Activated naive CD8-positive, alpha-beta T cell treated with anti-CD3 and anti-CD28 coated beads, Interleukin-2, amount 50 U/mL, for 24 hours (primary cell): ENCODE measurements at regions not wholly inside any gene's neighbourhood (a gene's known extent, or its start where the extent isn't known, plus 50 kb on each side); places are given as distances from the start of the nearest gene placed in this dataset.
"Not testable (repeated sequence)": the region's sequence is repeated elsewhere in the genome, so short reads cannot be mapped to it uniquely, and the experiment has no call there.

Source experiments
- ATAC-seq: fragments of 150-1000 bp; cut with Tn5 transposase; one replicate; pipeline ENCODE4 v1.10.0; 2021
- DNase-seq: peaks from one replicate; pipeline ENCODE4 v3.0.0; 2021
- H3K27ac Mint-ChIP-seq: one replicate; pipeline ENCODE4 v1.8.0; 2021; ENCODE audit warnings: mild to moderate bottlenecking, mixed read lengths
- H3K27me3 Mint-ChIP-seq: one replicate; pipeline ENCODE4 v1.8.0; 2021; ENCODE audit warnings: mixed read lengths
- H3K36me3 Mint-ChIP-seq: one replicate; pipeline ENCODE4 v1.8.0; 2021; ENCODE audit warnings: low read depth, mixed read lengths
- H3K4me1 Mint-ChIP-seq: one replicate; pipeline ENCODE4 v1.8.0; 2021; ENCODE audit warnings: mixed read lengths
- H3K4me3 Mint-ChIP-seq: one replicate; pipeline ENCODE4 v1.8.0; 2021; ENCODE audit warnings: mild to moderate bottlenecking, moderate library complexity, mixed read lengths
- H3K9me3 Mint-ChIP-seq: one replicate; pipeline ENCODE4 v1.8.0; 2021; ENCODE audit warnings: mixed read lengths

DNA sequence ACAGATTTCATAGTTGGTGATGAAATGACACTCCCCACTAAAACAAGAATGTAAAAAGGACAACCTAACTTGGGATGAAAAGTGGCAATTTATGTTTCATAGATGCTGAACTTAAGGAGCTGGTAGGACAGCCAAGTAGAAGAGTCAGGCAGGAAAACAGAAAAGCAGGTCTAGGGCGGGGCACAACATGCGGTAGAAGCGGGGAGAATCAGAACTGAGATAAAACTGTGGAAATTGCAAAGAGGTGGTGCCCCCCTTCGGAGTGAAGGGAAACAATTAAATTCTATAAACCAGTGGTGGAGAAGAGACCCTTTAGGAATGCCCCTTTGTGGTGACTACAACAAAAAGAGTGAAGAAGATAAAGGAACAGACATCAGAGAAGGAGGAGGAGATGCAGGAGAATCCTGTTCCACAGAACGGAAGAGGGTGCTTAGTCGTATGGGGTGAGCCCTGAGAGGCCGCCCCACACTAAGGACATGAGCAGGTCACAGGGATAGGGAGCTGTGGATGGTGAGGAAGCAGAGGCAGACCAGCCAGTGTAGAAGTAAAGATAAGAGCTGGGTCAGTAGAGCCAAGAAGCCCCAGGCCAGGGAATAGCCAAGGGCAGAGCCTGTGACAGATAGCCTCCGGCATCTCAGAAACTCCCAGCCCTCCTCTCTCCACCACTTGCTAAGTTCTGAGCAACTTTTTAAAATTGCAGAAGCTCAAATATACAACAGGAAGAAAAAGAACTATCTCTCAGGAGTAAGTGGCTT is 100.3 kb upstream of the DOCK9 start:
- H3K4me1 Mint-ChIP-seq = peaks cover 47% of the 10 kb centered on the region

DNA sequence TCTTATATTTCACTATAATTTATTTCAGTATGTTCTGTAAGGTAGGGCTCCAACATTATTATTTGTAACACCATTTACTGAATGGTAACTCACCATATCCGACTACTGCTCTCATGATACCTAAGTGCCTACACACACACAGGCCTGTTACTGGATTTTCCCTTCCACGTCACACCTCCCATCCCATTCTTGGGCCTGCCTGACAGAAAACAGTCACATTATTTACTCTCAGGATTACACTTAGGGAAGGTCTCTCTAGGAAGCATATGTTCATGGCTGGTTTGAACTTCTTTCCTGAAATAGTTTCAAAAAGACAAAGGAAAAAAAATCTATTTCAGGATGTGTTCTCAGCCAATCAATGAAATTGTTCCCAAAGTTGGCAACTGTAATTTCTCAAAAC is 102.3 kb upstream of the DOCK9 start:
- Mint-ChIP-seq H3K27me3 (no peaks in the 10 kb centered on the region), H3K27ac (no peak overlapping the region), H3K36me3 (peaks cover 6% of the 10 kb centered on the region), H3K9me3 (peaks cover 4% of the 10 kb centered on the region), H3K4me3 (no peak overlapping the region), H3K4me1 (peaks cover 58% of the 10 kb centered on the region)
- no peak for ATAC-seq
- no peak for DNase-seq

More for the DNA sequence above, 100.3 kb upstream of the DOCK9 start:
- no peak for DNase-seq
- no peak overlapping the region for H3K4me3 Mint-ChIP-seq
- H3K27me3 Mint-ChIP-seq = no peaks in the 10 kb centered on the region
- H3K36me3 Mint-ChIP-seq = peaks cover 21% of the 10 kb centered on the region
- no peak overlapping the region for H3K27ac Mint-ChIP-seq
- no peak for ATAC-seq
- peaks cover 21% of the 10 kb centered on the region for H3K9me3 Mint-ChIP-seq

DNA sequence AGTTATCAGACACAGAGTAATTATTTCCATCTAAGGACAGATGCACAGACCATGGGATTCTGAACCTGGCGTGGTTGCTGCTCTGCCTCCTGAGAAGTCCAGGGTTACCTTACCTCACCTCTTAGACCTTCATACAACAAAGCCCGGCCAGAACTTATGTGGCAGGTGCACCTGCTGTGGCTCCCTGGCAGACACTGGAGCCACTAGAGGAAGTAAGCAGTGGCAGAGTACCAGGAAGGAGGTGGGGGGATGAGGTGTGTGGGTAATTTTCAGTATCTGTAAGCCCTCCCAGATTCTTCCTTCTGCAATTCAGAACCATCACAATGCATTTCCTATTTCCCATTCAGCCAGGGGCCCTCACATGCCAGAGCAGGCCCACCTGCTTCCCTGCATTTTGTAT is 106.1 kb upstream of the DOCK9 start:
- no peaks in the 10 kb centered on the region for H3K27me3 Mint-ChIP-seq
- no peaks in the 10 kb centered on the region for H3K9me3 Mint-ChIP-seq
- peak overlapping the region; percentile 38 for H3K27ac Mint-ChIP-seq
- peaks cover 34% of the 10 kb centered on the region for H3K4me1 Mint-ChIP-seq
- ATAC-seq (no peak), DNase-seq (no peak)
- peak overlapping the region; percentile 78 for H3K4me3 Mint-ChIP-seq
- H3K36me3 Mint-ChIP-seq = no peaks in the 10 kb centered on the region

DNA sequence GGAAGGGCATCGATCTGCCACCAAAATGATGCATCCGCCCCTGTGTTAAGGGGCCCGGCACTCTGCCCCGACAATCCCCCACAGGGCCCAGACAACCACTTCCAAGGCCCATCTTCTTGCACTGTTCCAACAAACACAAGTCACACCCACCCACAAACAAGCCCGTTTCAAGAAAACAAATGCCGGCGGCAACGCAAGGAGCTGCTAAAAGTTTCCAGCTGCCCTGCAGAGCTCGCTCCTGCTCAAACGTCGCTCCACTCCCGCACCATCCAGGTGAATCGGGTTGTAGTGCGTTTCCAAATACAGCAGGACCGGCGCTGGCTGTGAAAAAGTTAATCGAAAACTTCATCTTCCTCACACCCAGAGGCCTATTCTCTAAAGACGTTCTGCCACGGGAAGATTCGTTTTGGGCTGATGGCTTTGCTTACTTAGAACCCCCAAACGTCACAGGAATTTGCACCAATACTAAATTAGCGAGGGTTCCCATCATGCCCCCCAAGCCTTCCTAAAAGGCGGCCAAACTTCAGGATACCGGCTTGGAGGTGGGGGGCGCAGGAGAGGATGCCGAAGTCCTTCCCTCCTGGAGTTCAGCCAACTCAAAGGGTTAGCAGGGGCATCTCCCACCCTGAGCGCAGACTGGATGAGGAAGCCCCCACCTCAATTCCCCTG is 107.4 kb upstream of the DOCK9 start:
- no peaks in the 10 kb centered on the region for H3K9me3 Mint-ChIP-seq
- H3K27ac Mint-ChIP-seq = peak overlapping the region; percentile 75
- no peak for DNase-seq
- H3K4me1 Mint-ChIP-seq = peaks cover 34% of the 10 kb centered on the region
- peak overlapping the region; percentile 78 for H3K4me3 Mint-ChIP-seq
- no peak for ATAC-seq
- H3K27me3 Mint-ChIP-seq = no peaks in the 10 kb centered on the region
- no peaks in the 10 kb centered on the region for H3K36me3 Mint-ChIP-seq

DNA sequence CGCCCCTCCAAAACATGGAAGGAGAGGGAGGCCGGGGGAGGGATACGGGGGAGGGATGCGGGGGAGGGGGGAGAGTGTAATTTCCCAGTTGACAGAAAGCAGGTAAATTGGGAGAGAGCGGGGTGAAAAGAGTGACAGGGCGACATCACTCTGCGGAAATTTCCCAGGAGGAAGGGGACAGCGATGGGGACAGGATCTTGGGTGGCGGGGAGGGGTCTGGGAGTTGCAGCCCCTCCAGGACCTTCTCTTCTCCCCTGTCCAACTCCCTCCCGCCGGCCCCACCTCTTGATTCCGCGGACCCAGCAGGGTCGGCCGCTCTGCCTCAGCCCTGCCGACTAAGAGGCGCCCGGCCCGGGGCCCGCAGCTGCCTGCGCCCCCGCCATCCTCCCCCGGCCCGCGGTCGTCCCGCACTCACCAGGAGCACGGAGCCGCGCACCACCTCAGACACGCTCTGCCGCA is 108.0 kb upstream of the DOCK9 start:
- Mint-ChIP-seq H3K27me3 (no peaks in the 10 kb centered on the region), H3K27ac (no peak overlapping the region), H3K4me1 (peaks cover 31% of the 10 kb centered on the region), H3K36me3 (no peaks in the 10 kb centered on the region), H3K4me3 (peak overlapping the region; percentile 78), H3K9me3 (no peaks in the 10 kb centered on the region)
- DNase-seq (no peak), ATAC-seq (peak; percentile 38)

DNA sequence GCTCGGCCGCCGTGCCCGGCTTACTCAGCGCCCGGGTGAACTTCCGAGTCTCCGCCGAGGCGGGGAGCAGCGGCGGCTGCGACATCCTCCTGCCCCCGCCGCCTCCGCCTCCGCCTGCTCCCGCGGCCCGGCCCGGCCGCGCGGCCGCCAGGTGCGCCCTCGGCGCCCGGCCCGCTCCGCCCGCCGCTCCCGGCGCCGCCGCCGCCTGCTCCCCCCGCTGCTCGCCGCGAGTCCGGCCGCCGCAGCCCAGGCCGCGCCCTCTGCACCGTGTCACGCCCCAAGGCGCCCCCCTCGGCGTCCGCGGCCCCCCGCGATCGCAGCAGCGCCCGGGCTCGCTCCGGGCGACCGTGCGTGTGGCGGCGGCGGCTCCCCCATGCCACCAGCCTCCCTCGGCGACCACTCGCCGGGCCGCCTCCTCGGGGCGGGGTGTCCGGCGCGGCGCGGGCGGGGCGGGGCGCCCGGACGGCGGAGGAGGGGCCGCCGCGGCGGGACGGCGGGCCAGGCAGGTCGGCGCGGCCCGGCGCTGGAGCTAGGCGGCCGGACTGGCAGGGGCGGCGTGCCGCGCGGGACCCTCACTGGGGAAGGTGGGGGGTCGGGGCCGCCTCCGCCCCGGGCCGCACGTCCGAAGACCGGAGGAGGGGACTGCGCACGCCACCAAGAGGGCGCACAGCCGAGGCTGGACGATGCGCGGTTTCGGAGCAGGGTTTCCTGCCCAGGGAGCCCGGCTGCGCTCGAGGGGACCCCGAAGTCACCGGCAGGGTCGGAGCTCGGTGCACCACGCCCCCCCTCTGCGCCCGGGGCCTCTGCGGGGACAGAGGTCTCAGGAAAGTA is 108.6 kb upstream of the DOCK9 start:
- no peaks in the 10 kb centered on the region for H3K27me3 Mint-ChIP-seq
- DNase-seq (peak; percentile 69), ATAC-seq (peak; percentile 20)
- H3K4me3 Mint-ChIP-seq = peak overlapping the region; percentile 94
- H3K9me3 Mint-ChIP-seq = no peaks in the 10 kb centered on the region
- peaks cover 31% of the 10 kb centered on the region for H3K4me1 Mint-ChIP-seq
- H3K36me3 Mint-ChIP-seq = no peaks in the 10 kb centered on the region
- no peak overlapping the region for H3K27ac Mint-ChIP-seq

DNA sequence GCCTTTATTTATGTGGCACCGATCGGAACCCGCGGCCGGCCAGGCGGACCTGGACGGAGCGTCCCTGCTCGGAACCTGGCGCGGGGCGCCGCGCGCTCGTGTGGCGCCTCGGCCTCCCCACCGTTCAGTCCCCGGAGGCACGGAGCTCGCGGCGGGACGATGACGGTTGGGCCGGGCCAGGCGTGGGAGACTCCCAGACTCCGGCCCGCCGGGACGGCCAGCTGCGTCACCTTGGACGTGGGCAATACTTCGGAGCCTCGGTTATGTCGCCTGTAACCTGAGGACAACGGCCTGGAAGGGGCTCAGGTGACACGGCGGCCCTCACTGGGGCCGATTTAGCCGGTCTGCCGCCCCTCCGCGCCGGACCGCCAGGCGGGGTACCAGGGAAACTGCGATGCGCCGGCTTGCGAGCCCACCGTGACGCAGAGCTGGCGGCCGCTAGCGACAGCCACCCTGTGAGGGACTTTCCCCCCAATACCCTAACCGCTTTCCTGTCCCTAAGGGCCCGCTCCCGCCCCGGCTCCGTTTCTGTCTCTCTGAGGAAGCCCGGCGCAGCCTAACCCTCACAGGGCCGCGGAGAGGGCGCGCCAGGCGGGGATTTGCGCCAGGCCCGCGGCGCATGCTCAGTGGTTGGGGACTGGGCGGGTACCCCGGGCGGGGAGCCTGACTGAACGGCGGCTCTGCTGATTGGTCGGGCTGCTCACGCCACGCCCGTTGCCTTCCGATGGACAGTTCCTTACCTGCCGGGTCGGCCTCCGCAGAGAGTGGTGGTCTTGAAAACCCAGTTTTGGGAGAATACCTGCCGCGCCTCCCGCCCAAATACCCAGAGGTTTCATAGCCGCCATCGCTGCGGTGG is 109.5 kb upstream of the DOCK9 start:
- Mint-ChIP-seq H3K27ac (peak overlapping the region; percentile 90), H3K4me3 (peak overlapping the region; percentile 94), H3K27me3 (no peaks in the 10 kb centered on the region), H3K36me3 (no peaks in the 10 kb centered on the region), H3K9me3 (no peaks in the 10 kb centered on the region), H3K4me1 (peaks cover 31% of the 10 kb centered on the region)
- DNase-seq = peak; percentile 95
- peak; percentile 91 for ATAC-seq

DNA sequence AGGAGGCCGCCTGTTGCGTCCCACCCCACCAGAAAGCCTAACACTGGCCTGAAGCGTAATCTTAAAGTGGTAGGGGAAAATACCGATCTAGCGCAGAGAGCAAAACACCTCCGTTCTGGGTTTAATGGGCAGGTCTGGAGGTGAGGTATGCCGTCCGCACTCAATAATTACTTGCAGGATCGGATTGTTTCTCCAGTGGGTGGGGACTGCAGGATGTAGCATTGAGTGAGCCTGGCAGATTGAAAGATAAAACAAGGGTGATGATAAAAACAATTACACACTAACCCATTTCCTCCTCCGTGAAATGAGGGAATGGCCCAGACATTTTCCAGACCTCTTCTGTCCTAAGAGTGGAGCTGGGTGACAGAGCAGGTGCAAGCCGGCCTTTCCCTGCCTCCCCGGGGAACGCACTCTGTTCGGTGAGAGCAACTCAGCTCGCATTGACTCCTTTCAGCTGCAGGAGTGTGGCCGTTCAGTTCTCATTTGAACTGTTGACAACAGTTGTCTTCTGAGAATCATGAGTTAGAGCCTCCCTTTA is 110.2 kb upstream of the DOCK9 start:
- Mint-ChIP-seq H3K27me3 (no peaks in the 10 kb centered on the region), H3K4me3 (peak overlapping the region; percentile 94), H3K4me1 (peaks cover 31% of the 10 kb centered on the region), H3K9me3 (no peaks in the 10 kb centered on the region), H3K27ac (peak overlapping the region; percentile 90), H3K36me3 (no peaks in the 10 kb centered on the region)
- ATAC-seq (peak; percentile 22), DNase-seq (peak; percentile 22)

DNA sequence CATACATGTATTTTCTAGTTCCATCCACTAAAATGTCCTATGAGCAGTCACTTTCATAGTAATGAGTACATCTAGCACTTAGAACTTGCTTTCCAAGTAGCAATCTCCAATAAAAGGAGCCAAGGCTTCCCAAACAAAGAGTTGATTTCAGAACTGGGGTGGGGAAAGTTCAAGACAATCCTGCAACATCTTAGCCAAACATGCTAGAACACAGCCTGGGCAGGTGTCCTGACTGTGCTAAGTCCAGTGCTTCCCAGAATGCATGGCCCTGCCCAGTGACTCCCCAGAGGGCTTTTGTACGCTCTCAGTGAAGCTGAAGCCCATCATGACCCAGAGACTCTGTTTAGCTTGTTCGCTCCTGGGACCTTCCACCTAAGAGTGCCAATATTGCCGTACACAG is 106.7 kb upstream of the UBAC2 start:
- no peaks in the 10 kb centered on the region for H3K4me1 Mint-ChIP-seq
- no peak overlapping the region for H3K27ac Mint-ChIP-seq
- no peak for ATAC-seq
- H3K36me3 Mint-ChIP-seq = no peaks in the 10 kb centered on the region
- no peak for DNase-seq
- H3K9me3 Mint-ChIP-seq = no peaks in the 10 kb centered on the region
- no peaks in the 10 kb centered on the region for H3K27me3 Mint-ChIP-seq
- no peak overlapping the region for H3K4me3 Mint-ChIP-seq

DNA sequence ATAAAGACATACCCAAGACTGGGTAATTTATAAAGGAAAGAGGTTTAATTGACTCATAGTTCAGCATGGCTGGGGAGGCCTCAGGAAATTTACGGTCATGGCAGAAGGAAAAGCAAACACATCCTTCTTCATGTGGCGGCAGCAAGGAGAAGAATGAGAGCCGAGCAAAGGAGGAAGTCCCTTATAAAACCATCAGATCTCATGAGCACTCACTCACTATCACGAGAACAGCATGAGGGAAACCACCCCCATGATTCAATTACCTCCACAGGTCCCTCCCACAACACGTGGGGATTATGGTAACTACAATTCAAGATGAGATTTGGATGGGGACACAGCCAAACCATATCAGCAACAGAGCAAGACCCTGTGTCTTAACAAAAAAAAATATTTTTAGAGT is 98.8 kb upstream of the UBAC2 start:
- H3K27ac Mint-ChIP-seq, H3K4me1 Mint-ChIP-seq, ATAC-seq: not testable (repeated sequence)

DNA sequence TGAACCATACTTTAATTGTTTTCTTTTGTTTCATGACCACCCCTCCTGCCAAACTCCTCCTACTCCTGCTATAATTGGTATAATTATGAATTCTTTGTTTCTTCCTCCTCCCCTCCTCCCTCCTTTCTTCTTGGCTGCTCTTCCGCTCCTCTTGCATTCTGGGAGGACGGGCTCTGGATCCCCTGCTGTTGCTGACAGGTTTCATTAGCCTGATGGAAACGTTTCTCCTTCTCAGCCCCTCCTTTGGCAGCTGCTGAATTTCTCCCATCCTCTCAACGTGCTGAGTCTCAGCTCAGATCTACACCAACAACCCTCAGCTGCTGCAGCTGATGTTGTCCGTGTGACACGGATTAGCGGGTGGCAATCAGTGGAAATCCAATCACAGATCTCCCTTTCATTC is 97.1 kb upstream of the UBAC2 start:
- Mint-ChIP-seq H3K4me3 (no peak overlapping the region), H3K36me3 (no peaks in the 10 kb centered on the region), H3K9me3 (no peaks in the 10 kb centered on the region), H3K27me3 (no peaks in the 10 kb centered on the region), H3K27ac (no peak overlapping the region), H3K4me1 (peaks cover 4% of the 10 kb centered on the region)
- ATAC-seq = no peak
- no peak for DNase-seq

More for the DNA sequence above, 98.8 kb upstream of the UBAC2 start:
- not testable (repeated sequence) for H3K4me3 Mint-ChIP-seq, H3K27me3 Mint-ChIP-seq, H3K36me3 Mint-ChIP-seq, DNase-seq, H3K9me3 Mint-ChIP-seq

DNA sequence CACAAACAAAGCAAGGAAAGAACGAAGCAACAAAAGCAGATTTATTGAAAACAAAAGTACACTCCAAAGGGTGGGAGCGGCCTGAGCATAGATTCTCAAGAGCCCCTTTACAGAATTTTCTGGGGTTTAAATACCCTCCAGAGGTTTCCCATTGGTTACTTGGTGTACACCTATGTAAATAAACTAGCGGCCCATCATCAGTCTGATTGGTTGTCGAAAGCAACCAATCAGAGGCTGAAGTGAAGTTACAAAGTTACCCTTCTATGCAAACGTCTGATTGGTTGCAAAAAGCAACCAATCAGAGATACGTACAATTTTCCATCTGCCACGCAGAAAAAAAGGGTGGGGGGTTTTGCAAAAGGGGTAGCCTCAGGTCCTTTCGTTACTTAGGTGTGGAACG is 96.3 kb upstream of the UBAC2 start:
- Mint-ChIP-seq H3K27me3 (no peaks in the 10 kb centered on the region), H3K36me3 (peaks cover 2% of the 10 kb centered on the region), H3K9me3 (no peaks in the 10 kb centered on the region), H3K27ac (no peak overlapping the region), H3K4me1 (peaks cover 4% of the 10 kb centered on the region), H3K4me3 (no peak overlapping the region)
- DNase-seq (no peak), ATAC-seq (no peak)

DNA sequence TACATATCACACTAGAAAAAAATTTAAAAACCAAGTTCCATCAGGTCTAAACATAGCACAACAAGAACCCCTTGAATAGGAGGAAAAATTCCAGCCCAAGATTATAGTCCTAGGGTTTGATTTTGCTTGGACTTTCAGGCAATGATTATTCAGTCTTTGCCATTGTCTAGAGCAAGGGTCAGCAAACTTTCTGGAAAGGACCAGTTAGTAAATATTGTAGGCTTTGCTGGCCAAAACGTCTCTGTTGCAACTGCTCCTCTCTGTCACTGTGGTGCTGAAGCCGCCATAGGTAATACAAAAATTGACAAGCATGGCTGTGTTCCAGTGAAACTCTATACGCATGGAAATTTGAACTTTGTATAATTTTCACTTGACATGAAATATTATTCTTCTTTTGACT is 95.5 kb upstream of the UBAC2 start:
- DNase-seq (no peak), ATAC-seq (no peak)
- Mint-ChIP-seq H3K9me3 (no peaks in the 10 kb centered on the region), H3K4me1 (peaks cover 4% of the 10 kb centered on the region), H3K27ac (no peak overlapping the region), H3K36me3 (peaks cover 2% of the 10 kb centered on the region), H3K27me3 (no peaks in the 10 kb centered on the region), H3K4me3 (no peak overlapping the region)

DNA sequence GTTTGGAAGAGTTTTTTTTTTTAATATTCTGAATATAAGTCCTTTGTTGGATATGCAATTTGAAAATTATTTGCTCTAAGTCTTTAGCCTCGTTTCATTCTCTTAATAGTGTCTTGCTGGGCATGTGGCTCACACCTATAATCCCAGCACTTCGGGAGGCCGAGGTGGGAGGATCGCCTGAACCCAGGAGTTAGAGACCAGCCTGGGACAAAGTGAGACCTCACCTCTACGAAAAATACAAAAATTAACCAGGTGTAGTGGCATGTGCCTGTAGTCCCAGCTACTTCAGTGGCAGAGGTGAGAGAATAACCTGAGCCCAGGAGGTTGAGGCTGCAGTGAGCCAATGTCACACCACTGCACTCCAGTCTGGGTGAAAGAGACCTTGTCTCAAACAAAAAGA is 87.3 kb upstream of the UBAC2 start:
- Mint-ChIP-seq H3K36me3 (peaks cover 2% of the 10 kb centered on the region), H3K4me3 (no peak overlapping the region), H3K27me3 (no peaks in the 10 kb centered on the region), H3K9me3 (no peaks in the 10 kb centered on the region), H3K4me1 (no peaks in the 10 kb centered on the region), H3K27ac (no peak overlapping the region)
- ATAC-seq (no peak), DNase-seq (no peak)
